ENCODE measurements at regions not wholly inside any gene's neighbourhood (a gene's known extent, or its start where the extent isn't known, plus 50 kb on each side); places are given as distances from the start of the nearest gene placed in this dataset.

DNA sequence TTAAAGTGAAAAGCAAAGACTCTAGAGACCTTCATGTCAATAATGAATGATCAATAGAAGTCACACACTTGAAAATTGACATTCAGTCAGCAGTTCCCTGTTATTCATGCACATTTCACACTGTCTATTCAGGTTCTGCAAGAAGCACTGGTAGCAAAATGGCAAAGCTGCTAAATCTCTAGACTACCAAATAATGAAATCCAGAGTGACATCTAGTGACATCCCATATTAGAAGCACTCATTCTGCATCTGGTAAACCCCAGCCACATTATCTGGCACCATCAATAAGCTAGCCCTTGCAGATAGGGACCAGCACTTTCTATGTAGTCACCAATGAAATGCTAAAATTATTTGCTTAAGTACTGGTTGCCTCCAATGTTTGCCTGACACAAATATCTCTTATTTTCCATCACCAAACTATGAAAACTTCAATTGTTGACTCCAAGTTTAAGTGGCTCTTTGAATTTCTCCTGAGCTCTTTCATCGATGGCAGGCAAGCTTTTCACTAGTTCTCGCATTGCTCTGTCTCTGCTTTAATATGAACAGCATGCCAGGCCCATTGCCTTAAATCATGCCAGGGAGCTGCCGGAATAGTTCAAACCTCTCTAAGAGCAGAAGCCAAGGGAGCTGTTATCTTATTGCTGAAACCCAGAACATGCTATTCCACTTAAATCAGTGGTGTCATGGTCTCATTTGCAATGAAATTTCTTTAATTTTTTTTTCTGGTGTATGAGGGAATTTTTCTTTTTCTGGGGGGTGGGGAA lies 409.9 kb downstream of the MZT1 start:
- TF ChIP-seq POLR2AphosphoS5 (IDR thresholded peaks at IDR 0.05): no peak
- TF ChIP-seq, protein P1, sequence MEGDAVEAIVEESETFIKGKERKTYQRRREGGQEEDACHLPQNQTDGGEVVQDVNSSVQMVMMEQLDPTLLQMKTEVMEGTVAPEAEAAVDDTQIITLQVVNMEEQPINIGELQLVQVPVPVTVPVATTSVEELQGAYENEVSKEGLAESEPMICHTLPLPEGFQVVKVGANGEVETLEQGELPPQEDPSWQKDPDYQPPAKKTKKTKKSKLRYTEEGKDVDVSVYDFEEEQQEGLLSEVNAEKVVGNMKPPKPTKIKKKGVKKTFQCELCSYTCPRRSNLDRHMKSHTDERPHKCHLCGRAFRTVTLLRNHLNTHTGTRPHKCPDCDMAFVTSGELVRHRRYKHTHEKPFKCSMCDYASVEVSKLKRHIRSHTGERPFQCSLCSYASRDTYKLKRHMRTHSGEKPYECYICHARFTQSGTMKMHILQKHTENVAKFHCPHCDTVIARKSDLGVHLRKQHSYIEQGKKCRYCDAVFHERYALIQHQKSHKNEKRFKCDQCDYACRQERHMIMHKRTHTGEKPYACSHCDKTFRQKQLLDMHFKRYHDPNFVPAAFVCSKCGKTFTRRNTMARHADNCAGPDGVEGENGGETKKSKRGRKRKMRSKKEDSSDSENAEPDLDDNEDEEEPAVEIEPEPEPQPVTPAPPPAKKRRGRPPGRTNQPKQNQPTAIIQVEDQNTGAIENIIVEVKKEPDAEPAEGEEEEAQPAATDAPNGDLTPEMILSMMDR (IDR thresholded peaks at IDR 0.05): no peak
- no peak for TF ChIP-seq POLR2A (IDR thresholded peaks at IDR 0.05)
- TF ChIP-seq EP300 (IDR thresholded peaks at IDR 0.05): no peak
- Histone ChIP-seq H3K9me3 (no peaks in the 10 kb centered on the region), H3K4me1 (no peaks in the 10 kb centered on the region), H3K4me3 (no peak overlapping the region), H3K27ac (no peak overlapping the region), H3K27me3 (no peaks in the 10 kb centered on the region), H3K36me3 (no peaks in the 10 kb centered on the region)
- intact Hi-C loops (cut with DNase I): no loop called here
- 89 to 94% methylated on average over 3 of the region's 3 CpGs for WGBS, 2 donors
- DNase-seq: no peak

- no peaks in the 10 kb centered on the region for H3K9me3 ChIP-seq
- no peaks in the 10 kb centered on the region for H3K27me3 ChIP-seq
- no peaks in the 10 kb centered on the region for H3K4me1 ChIP-seq
- WGBS, 2 donors: 75 to 80% methylated on average over 5 of the region's 5 CpGs
- intact Hi-C loops (cut with DNase I): no loop called here
- DNase-seq: no peak
- H3K4me3 ChIP-seq: no peak overlapping the region
- no peak overlapping the region for H3K27ac ChIP-seq
- no peak for TF ChIP-seq EP300 (IDR thresholded peaks at IDR 0.05)
- TF ChIP-seq, protein P1 (IDR thresholded peaks at IDR 0.05): no peak
- no peak for TF ChIP-seq POLR2AphosphoS5 (IDR thresholded peaks at IDR 0.05)
- TF ChIP-seq POLR2A (IDR thresholded peaks at IDR 0.05): no peak
- H3K36me3 ChIP-seq: no peaks in the 10 kb centered on the region
Observed at GRCh38 chr13:72316716-72317115, 410.7 kb downstream of the MZT1 start.

DNA sequence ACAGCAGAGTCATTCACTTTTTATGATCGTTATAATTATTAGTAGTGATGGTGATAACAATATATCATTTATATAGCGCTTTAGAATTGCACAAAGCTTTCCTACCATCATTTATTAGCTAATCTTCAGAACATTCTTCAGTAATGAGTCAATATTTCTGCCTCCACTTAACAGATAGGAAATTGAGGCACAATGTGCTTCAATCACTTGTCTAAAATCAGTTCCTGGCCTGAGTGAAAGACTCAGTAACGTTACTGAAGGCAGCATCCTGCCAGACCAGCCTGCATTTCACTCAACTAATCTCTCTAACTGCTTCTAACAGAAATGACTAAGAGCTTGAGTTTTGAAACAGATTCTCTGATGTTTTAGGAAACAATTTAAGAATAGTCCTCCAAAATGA lies 412.1 kb downstream of the MZT1 start:
- 82 to 83% methylated on average over 3 of the region's 3 CpGs for WGBS, 2 donors

GRCh38 chr13:72314210-72314609 lies 413.2 kb downstream of the MZT1 start:
- Histone ChIP-seq H3K9me3 (no peaks in the 10 kb centered on the region), H3K27ac (no peak overlapping the region), H3K4me1 (no peaks in the 10 kb centered on the region), H3K27me3 (no peaks in the 10 kb centered on the region), H3K4me3 (no peak overlapping the region), H3K36me3 (no peaks in the 10 kb centered on the region)
- 83 to 86% methylated on average over 2 of the region's 2 CpGs for WGBS, 2 donors
- intact Hi-C loops (cut with DNase I): no loop called here
- TF ChIP-seq POLR2A (IDR thresholded peaks at IDR 0.05) (no peak), POLR2AphosphoS5 (IDR thresholded peaks at IDR 0.05) (no peak), EP300 (IDR thresholded peaks at IDR 0.05) (no peak)
- TF ChIP-seq, protein P1 (IDR thresholded peaks at IDR 0.05): no peak
- no peak for DNase-seq

More for the DNA sequence above, 412.1 kb downstream of the MZT1 start:
- H3K27ac ChIP-seq: no peak overlapping the region
- H3K4me1 ChIP-seq: no peaks in the 10 kb centered on the region
- no peak for DNase-seq
- no peaks in the 10 kb centered on the region for H3K27me3 ChIP-seq
- no peak overlapping the region for H3K4me3 ChIP-seq
- no peaks in the 10 kb centered on the region for H3K36me3 ChIP-seq
- H3K9me3 ChIP-seq: no peaks in the 10 kb centered on the region
- intact Hi-C loops (cut with DNase I): no loop called here
- TF ChIP-seq POLR2A (IDR thresholded peaks at IDR 0.05) (no peak), POLR2AphosphoS5 (IDR thresholded peaks at IDR 0.05) (no peak), EP300 (IDR thresholded peaks at IDR 0.05) (no peak)
- TF ChIP-seq, protein P1 (IDR thresholded peaks at IDR 0.05): no peak

DNA sequence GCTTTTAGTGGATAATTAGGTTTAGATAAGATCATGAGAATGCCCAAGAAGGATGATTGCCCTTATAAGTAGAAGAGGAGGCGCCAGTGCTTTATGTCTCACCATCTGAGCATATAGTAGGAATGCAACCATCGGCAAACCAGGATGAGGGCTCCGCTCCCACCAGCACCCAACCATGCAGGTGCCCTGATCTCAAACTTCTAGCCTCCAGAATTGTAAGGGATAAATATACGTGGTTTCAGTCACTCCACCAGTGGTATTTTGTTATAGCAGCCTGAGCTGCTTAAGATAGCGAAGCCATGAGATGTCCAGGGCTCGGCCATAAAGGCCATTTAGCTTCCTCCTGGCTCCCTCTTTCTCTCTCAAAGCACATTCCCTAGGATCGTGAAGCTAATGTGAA lies 413.9 kb downstream of the MZT1 start:
- intact Hi-C loops (cut with DNase I): no loop called here

More for the DNA sequence above, 413.9 kb downstream of the MZT1 start:
- Histone ChIP-seq H3K27ac (no peak overlapping the region), H3K4me3 (no peak overlapping the region), H3K36me3 (no peaks in the 10 kb centered on the region), H3K4me1 (no peaks in the 10 kb centered on the region), H3K27me3 (no peaks in the 10 kb centered on the region), H3K9me3 (no peaks in the 10 kb centered on the region)
- TF ChIP-seq, protein P1 (IDR thresholded peaks at IDR 0.05): no peak
- TF ChIP-seq EP300 (IDR thresholded peaks at IDR 0.05): no peak
- no peak for TF ChIP-seq POLR2AphosphoS5 (IDR thresholded peaks at IDR 0.05)
- no peak for DNase-seq
- WGBS, 2 donors: 92% methylated on average over 7 of the region's 7 CpGs

Data from sigmoid colon (tissue), 6 donors.